ENCODE measurements at regions not wholly inside any gene's neighbourhood (a gene's known extent, or its start where the extent isn't known, plus 50 kb on each side); places are given as distances from the start of the nearest gene placed in this dataset.

DNA sequence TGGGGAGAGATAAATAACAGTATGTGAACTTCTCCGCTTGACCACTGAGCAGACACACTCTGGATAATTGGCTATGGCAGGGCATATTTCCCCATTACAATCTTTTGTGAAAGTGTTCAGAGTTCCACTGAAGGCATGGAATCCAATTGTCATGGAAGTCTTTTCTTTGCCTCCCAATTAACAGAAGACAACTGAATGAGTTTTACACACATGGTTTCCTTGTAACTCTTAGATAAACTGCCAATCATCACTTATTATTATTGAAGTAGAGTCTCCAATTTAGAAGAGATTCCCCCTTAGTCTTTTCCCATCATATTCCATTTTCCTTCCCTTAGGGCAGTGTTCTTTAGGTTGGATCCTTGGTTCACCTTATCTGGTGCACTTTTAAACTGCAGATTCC, 308.3 kb downstream of the NR2F2 start:
- no peak for ATAC-seq
- TF ChIP-seq, protein P1, sequence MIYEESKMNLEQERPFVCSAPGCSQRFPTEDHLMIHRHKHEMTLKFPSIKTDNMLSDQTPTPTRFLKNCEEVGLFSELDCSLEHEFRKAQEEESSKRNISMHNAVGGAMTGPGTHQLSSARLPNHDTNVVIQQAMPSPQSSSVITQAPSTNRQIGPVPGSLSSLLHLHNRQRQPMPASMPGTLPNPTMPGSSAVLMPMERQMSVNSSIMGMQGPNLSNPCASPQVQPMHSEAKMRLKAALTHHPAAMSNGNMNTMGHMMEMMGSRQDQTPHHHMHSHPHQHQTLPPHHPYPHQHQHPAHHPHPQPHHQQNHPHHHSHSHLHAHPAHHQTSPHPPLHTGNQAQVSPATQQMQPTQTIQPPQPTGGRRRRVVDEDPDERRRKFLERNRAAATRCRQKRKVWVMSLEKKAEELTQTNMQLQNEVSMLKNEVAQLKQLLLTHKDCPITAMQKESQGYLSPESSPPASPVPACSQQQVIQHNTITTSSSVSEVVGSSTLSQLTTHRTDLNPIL (CRISPR knock-in tag; IDR thresholded peaks at IDR 0.05; ENCODE audit: low read depth), result no peak
- TF ChIP-seq ZNF565 (CRISPR knock-in tag; conservative IDR thresholded peaks at IDR 0.05; ENCODE audit: low read depth), result no peak
- TF ChIP-seq ZFP30 (CRISPR knock-in tag; IDR thresholded peaks at IDR 0.05), result no peak
- TF ChIP-seq ESRRG (CRISPR knock-in tag; IDR thresholded peaks at IDR 0.05), result no peak

DNA sequence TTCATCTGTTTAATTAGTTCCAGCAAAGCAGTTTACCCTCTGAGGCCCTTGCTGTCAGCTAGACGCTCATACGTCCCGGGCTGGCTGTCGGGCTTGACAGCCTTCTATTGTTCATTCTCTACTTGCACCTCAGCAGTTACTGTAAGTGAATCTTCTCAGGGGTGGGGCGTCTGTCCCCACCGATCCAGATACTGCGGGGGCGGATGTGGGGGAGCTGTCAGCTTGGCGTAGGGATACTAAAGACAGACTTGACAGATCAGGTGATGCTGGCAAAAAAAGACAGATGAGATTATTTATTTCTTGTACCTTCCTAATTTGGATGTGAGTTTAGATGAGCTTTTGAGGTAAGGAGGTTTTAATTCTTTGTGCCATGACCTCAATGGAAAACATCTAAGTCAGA, 315.3 kb downstream of the NR2F2 start:
- no peak for TF ChIP-seq CSDC2 (CRISPR knock-in tag; IDR thresholded peaks at IDR 0.05)
- no peak for TF ChIP-seq ZNF70 (CRISPR knock-in tag; IDR thresholded peaks at IDR 0.05)
- TF ChIP-seq, protein P2, sequence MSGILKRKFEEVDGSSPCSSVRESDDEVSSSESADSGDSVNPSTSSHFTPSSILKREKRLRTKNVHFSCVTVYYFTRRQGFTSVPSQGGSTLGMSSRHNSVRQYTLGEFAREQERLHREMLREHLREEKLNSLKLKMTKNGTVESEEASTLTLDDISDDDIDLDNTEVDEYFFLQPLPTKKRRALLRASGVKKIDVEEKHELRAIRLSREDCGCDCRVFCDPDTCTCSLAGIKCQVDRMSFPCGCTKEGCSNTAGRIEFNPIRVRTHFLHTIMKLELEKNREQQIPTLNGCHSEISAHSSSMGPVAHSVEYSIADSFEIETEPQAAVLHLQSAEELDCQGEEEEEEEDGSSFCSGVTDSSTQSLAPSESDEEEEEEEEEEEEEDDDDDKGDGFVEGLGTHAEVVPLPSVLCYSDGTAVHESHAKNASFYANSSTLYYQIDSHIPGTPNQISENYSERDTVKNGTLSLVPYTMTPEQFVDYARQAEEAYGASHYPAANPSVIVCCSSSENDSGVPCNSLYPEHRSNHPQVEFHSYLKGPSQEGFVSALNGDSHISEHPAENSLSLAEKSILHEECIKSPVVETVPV (CRISPR knock-in tag; IDR thresholded peaks at IDR 0.05), result no peak
- TF ChIP-seq SNAI2 (CRISPR knock-in tag; IDR thresholded peaks at IDR 0.05), result no peak
- no peak for TF ChIP-seq BACH2 (CRISPR knock-in tag; IDR thresholded peaks at IDR 0.05; ENCODE audit: borderline replicate concordance)
- TF ChIP-seq, protein P3, sequence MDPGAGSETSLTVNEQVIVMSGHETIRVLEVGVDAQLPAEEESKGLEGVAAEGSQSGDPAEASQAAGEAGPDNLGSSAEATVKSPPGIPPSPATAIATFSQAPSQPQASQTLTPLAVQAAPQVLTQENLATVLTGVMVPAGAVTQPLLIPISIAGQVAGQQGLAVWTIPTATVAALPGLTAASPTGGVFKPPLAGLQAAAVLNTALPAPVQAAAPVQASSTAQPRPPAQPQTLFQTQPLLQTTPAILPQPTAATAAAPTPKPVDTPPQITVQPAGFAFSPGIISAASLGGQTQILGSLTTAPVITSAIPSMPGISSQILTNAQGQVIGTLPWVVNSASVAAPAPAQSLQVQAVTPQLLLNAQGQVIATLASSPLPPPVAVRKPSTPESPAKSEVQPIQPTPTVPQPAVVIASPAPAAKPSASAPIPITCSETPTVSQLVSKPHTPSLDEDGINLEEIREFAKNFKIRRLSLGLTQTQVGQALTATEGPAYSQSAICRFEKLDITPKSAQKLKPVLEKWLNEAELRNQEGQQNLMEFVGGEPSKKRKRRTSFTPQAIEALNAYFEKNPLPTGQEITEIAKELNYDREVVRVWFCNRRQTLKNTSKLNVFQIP (CRISPR knock-in tag; IDR thresholded peaks at IDR 0.05; ENCODE audit: borderline replicate concordance, low read depth), result no peak
- TF ChIP-seq ZC3H10 (CRISPR knock-in tag; IDR thresholded peaks at IDR 0.05), result no peak
- TF ChIP-seq, protein P1 (CRISPR knock-in tag; IDR thresholded peaks at IDR 0.05; ENCODE audit: low read depth), result no peak
- TF ChIP-seq ZFP3 (CRISPR knock-in tag; IDR thresholded peaks at IDR 0.05), result no peak
- TF ChIP-seq ZNF8 (CRISPR knock-in tag; IDR thresholded peaks at IDR 0.05), result no peak
- TF ChIP-seq PPARA (CRISPR knock-in tag; IDR thresholded peaks at IDR 0.05; ENCODE audit: borderline replicate concordance), result no peak
- no peak for ATAC-seq

DNA sequence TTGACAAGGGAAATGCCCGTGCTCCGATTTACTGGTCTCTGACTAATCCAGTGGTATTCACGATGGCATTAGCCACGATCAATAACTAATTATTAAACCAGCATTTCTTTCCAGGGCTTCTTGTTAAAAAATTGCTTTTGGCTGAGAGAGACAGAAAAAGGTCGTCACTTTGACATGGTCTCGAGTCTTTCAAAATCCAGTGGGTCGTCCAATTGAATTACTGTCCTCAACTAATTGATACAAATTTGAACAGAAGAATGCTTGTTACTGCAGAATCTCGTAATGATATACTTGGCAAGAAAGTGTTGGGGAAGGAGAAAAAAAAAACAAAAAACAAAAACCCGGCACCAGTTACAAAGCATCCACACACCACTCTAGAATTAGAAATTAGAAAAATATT, 318.4 kb downstream of the NR2F2 start:
- no peak for TF ChIP-seq RARB (CRISPR knock-in tag; IDR thresholded peaks at IDR 0.05)
- no peak for TF ChIP-seq ESRRG (CRISPR knock-in tag; IDR thresholded peaks at IDR 0.05)
- TF ChIP-seq ZFP3 (CRISPR knock-in tag; IDR thresholded peaks at IDR 0.05), result no peak
- TF ChIP-seq, protein P1 (CRISPR knock-in tag; IDR thresholded peaks at IDR 0.05; ENCODE audit: low read depth), result no peak
- TF ChIP-seq TOX (CRISPR knock-in tag; IDR thresholded peaks at IDR 0.05; ENCODE audit: borderline replicate concordance), result no peak
- TF ChIP-seq TCF4 (CRISPR knock-in tag; IDR thresholded peaks at IDR 0.05; ENCODE audit: borderline replicate concordance), result no peak
- no peak for TF ChIP-seq ARNTL (CRISPR knock-in tag; IDR thresholded peaks at IDR 0.05; ENCODE audit: borderline replicate concordance, low read depth)
- no peak for TF ChIP-seq ZFP30 (CRISPR knock-in tag; IDR thresholded peaks at IDR 0.05)
- no peak for TF ChIP-seq GLIS3 (CRISPR knock-in tag; IDR thresholded peaks at IDR 0.05)
- no peak for TF ChIP-seq BACH2 (CRISPR knock-in tag; IDR thresholded peaks at IDR 0.05; ENCODE audit: borderline replicate concordance)
- no peak for TF ChIP-seq SNAI2 (CRISPR knock-in tag; IDR thresholded peaks at IDR 0.05)
- no peak for TF ChIP-seq OSR1 (CRISPR knock-in tag; IDR thresholded peaks at IDR 0.05)
- no peak for TF ChIP-seq CSDC2 (CRISPR knock-in tag; IDR thresholded peaks at IDR 0.05)
- no peak for TF ChIP-seq ZC3H10 (CRISPR knock-in tag; IDR thresholded peaks at IDR 0.05)
- TF ChIP-seq, protein P2 (CRISPR knock-in tag; IDR thresholded peaks at IDR 0.05), result no peak
- TF ChIP-seq ZNF565 (CRISPR knock-in tag; conservative IDR thresholded peaks at IDR 0.05; ENCODE audit: low read depth), result no peak
- TF ChIP-seq, protein P3 (CRISPR knock-in tag; IDR thresholded peaks at IDR 0.05; ENCODE audit: borderline replicate concordance, low read depth), result no peak
- no peak for TF ChIP-seq PPARA (CRISPR knock-in tag; IDR thresholded peaks at IDR 0.05; ENCODE audit: borderline replicate concordance)
- no peak for TF ChIP-seq ZNF8 (CRISPR knock-in tag; IDR thresholded peaks at IDR 0.05)

More for the DNA sequence above, 318.4 kb downstream of the NR2F2 start:
- no peak for ATAC-seq

All from SK-N-SH treated with all-trans-retinoic acid at 6 μM for 48 hours (cell line).